ENCODE measurements at regions not wholly inside any gene's neighbourhood (a gene's known extent, or its start where the extent isn't known, plus 50 kb on each side); places are given as distances from the start of the nearest gene placed in this dataset.

GRCh38 chr5:68528821-68529273 lies 313.3 kb downstream of the PIK3R1 start:
- no peak for DNase-seq (ENCODE audit: low read depth)
- no peak overlapping the region for H3K4me3 ChIP-seq (ENCODE audit: low read depth, low read length)
- TF ChIP-seq CTCF (IDR thresholded peaks at IDR 0.05; ENCODE audit: insufficient read depth, low read depth, low read length): no peak

DNA sequence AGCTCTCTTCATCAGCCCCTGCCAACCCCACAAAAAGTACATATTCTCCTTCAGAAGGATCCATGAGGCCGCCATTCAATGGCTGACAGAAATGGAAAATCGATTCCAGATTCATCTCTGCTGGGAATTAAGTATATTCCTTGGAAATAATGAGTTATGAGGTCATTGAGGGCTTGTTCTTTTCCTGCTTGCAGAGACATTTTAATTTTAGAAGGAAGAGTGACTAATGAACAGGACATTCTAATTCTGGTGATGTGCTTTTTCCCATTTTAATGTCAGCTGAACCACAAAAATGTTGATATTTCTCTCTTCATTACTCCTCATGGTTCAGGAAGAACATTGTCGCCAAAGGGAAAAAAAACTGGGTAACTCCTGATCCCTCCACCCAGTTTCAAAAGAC lies 314.0 kb downstream of the PIK3R1 start:
- peak; percentile 73 for DNase-seq (ENCODE audit: low read depth)
- no peak overlapping the region for H3K4me3 ChIP-seq (ENCODE audit: low read depth, low read length)
- no peak for TF ChIP-seq CTCF (IDR thresholded peaks at IDR 0.05; ENCODE audit: insufficient read depth, low read depth, low read length)

- no peak for DNase-seq (ENCODE audit: low read depth)
- TF ChIP-seq CTCF (IDR thresholded peaks at IDR 0.05; ENCODE audit: insufficient read depth, low read depth, low read length): no peak
- H3K4me3 ChIP-seq (ENCODE audit: low read depth, low read length): no peak overlapping the region
Measured at GRCh38 chr5:68531970-68532369, 316.4 kb downstream of the PIK3R1 start.

DNA sequence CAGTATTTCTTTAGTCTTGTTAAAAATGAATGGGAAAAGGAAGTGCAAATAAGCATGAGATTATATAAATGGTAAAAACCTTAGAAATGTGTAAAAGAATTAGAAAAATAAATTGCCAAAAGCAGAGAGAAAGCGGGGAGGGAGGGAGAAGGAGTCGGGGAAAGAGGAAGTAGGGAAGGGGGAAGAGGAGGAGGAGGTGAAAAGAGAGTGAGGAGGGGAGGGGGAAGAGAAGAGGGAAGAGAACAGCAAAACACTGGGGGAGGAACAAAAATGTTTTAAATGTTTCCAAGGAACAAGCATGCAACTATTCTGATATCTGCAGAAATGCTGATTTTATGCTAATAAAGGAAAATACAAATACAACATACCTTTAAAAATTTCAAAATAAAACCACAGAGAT lies 317.5 kb downstream of the PIK3R1 start:
- no peak for DNase-seq (ENCODE audit: low read depth)
- no peak overlapping the region for H3K4me3 ChIP-seq (ENCODE audit: low read depth, low read length)
- TF ChIP-seq CTCF (IDR thresholded peaks at IDR 0.05; ENCODE audit: insufficient read depth, low read depth, low read length): no peak

DNA sequence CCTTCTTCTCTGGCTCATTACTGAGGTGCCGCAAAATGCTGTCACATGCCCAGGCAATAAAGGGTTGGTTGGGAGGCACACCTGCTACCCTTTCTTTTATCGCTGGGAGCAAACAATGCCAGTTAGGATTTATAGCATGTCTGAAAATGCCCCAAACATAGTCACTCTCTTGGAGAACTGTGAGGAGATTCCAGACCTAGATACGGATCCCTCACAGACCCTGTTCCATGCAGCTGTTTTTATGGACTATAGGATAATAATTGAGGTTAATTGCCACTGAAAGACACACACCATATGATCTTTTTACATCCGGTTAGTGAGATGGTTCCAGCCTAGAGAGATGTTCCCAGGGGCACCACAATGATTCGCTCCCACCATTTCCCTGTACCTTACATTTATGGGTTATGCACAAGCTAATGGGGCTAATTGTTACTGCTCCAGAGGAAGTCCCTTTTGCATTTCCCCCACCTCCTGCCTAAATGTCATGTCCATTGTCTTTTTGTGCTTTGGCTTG lies 318.1 kb downstream of the PIK3R1 start:
- TF ChIP-seq CTCF (IDR thresholded peaks at IDR 0.05; ENCODE audit: insufficient read depth, low read depth, low read length): no peak
- H3K4me3 ChIP-seq (ENCODE audit: low read depth, low read length): no peak overlapping the region
- no peak for DNase-seq (ENCODE audit: low read depth)

- no peak for DNase-seq (ENCODE audit: low read depth)
- TF ChIP-seq CTCF (IDR thresholded peaks at IDR 0.05; ENCODE audit: insufficient read depth, low read depth, low read length): no peak
Measured at GRCh38 chr5:68534131-68534940, 318.8 kb downstream of the PIK3R1 start.

More at GRCh38 chr5:68534131-68534940, 318.8 kb downstream of the PIK3R1 start:
- no peak overlapping the region for H3K4me3 ChIP-seq (ENCODE audit: low read depth, low read length)

Data from fibroblast of villous mesenchyme (primary cell).